ENCODE measurements at regions not wholly inside any gene's neighbourhood (a gene's known extent, or its start where the extent isn't known, plus 50 kb on each side); places are given as distances from the start of the nearest gene placed in this dataset.

DNA sequence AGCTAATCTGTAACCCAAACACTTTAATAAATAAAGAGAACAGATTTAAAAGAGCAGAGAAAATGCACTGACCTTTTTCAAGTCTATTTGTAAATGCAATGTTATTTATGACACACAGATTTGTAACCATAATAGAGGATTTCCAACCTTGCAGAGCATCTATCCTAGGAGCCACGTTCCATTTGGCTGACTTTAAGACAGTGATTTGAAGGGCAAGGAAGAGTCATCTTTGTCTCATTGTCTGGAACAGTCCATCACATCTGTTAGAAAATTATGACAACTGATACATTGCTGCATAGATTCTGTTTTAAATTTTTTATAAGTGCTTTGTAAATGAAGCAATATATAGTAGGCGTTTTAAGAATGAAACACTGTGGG, 90.8 kb upstream of the L3MBTL4 start:
- Histone ChIP-seq H3K4me1 (replicated peaks in 1 of 2; ENCODE audit: control insufficient read depth in 2 of 2, insufficient read depth in 2 of 2, low read length in 2 of 2) (no peaks in the 10 kb centered on the region), H3K27me3 (ENCODE audit: control insufficient read depth in 2 of 2, insufficient read depth in 2 of 2, low read length in 2 of 2) (no peaks in the 10 kb centered on the region), H3K4me3 (no peak overlapping the region), H3K4me2 (ENCODE audit: insufficient read depth, low read length) (no peak overlapping the region), H2AFZ (ENCODE audit: low read depth, low read length) (no peak overlapping the region), H3K9me3 (replicated peaks; ENCODE audit: control insufficient read depth, insufficient read depth, low read depth, low read length) (no peaks in the 10 kb centered on the region), H4K20me1 (replicated peaks; ENCODE audit: control insufficient read depth, insufficient read depth, low read length) (no peaks in the 10 kb centered on the region), H3K9me1 (ENCODE audit: control insufficient read depth, insufficient read depth, low read length) (no peaks in the 10 kb centered on the region), H3K9ac (ENCODE audit: insufficient read depth in 1 of 2, low read depth in 2 of 2, low read length in 2 of 2) (no peak overlapping the region), H3K79me2 (ENCODE audit: control insufficient read depth, insufficient read depth, low read length) (no peaks in the 10 kb centered on the region), H3K27ac (ENCODE audit: extremely low read depth, low read depth, low read length) (no peak overlapping the region), H3K36me3 (ENCODE audit: control insufficient read depth, insufficient read depth, low read length) (no peaks in the 10 kb centered on the region)
- no peak for TF ChIP-seq CREB1 (IDR thresholded peaks at IDR 0.05)
- TF ChIP-seq CREB1 (CRISPR knock-in tag; IDR thresholded peaks at IDR 0.05): no peak
- no peak for TF ChIP-seq ELF1 (tag; IDR thresholded peaks at IDR 0.05)
- TF ChIP-seq TFAM (CRISPR knock-in tag; conservative IDR thresholded peaks at IDR 0.05): no peak
- no peak for DNase-seq (ENCODE audit: extremely low read depth in 1 of 4, low spot score in 3 of 4)
- CTCF ChIA-PET (ENCODE audit: low intra/inter-chr PET ratio): no interaction called here
- POLR2A ChIA-PET: no interaction called here
- in situ Hi-C loops (cut with MboI): no loop called here
- FAIRE-seq: no peak
- ATAC-seq: no peak
- no TSS peak for BruUV-seq (replicated peaks)
- intact Hi-C loops (cut with micrococcal nuclease): no loop called here
- WGBS (ENCODE audit: insufficient coverage, low coverage, missing lambda C conversion rate): 0% methylated on average over 2 of the region's 2 CpGs

DNA sequence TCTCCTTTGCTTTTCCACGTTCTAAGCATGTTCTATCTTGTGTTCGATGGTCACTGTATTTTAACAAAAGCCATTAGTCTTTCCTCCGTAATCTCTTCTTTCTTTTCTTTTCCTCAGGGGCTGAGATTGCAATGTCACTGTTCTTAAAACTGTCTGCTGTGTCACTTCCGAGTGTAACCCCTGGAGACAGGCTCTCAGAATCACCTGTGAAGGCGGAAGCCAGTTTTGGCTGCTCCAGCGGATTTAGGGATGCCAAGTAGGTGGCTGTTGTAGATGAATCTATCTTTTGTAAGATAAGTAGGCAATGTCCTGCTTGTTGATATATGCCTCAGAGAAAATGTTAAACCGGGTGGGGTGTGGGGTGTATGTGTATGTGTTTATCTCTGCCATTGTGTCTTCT, 94.7 kb upstream of the L3MBTL4 start:
- H2AFZ ChIP-seq (ENCODE audit: low read depth, low read length): no peak overlapping the region
- no TSS peak for BruUV-seq (replicated peaks)
- no peak for TF ChIP-seq HNRNPL (IDR thresholded peaks at IDR 0.05; ENCODE audit: low read depth, low read length)
- TF ChIP-seq ZFP36 (IDR thresholded peaks at IDR 0.05; ENCODE audit: low read depth, low read length, partially characterized antibody): no peak
- peak; percentile 43; the same call in 1 of the 2 replicates for TF ChIP-seq RFX1 (IDR thresholded peaks at IDR 0.05)
- TF ChIP-seq GTF2A2 (tag; IDR thresholded peaks at IDR 0.05): no peak
- no peak for TF ChIP-seq FOS (IDR thresholded peaks at IDR 0.05; ENCODE audit: extremely low read depth, insufficient read length)
- no peak for TF ChIP-seq KLF6 (CRISPR knock-in tag; IDR thresholded peaks at IDR 0.05; ENCODE audit: borderline replicate concordance)
- no peaks in the 10 kb centered on the region for H4K20me1 ChIP-seq (replicated peaks; ENCODE audit: control insufficient read depth, insufficient read depth, low read length)
- no peak overlapping the region for H3K4me3 ChIP-seq
- no peak overlapping the region for H3K27ac ChIP-seq (ENCODE audit: extremely low read depth, low read depth, low read length)
- ATAC-seq: no peak
- no peak for FAIRE-seq
- H3K36me3 ChIP-seq (ENCODE audit: control insufficient read depth, insufficient read depth, low read length): no peaks in the 10 kb centered on the region
- no peaks in the 10 kb centered on the region for H3K9me3 ChIP-seq (replicated peaks; ENCODE audit: control insufficient read depth, insufficient read depth, low read depth, low read length)
- no peak overlapping the region for H3K9ac ChIP-seq (ENCODE audit: insufficient read depth in 1 of 2, low read depth in 2 of 2, low read length in 2 of 2)
- H3K4me2 ChIP-seq (ENCODE audit: insufficient read depth, low read length): no peak overlapping the region
- intact Hi-C loops (cut with micrococcal nuclease) (no loop called here), in situ Hi-C loops (cut with MboI) (no loop called here)
- no peaks in the 10 kb centered on the region for H3K9me1 ChIP-seq (ENCODE audit: control insufficient read depth, insufficient read depth, low read length)
- WGBS (ENCODE audit: insufficient coverage, low coverage, missing lambda C conversion rate): 0% methylated on average over 7 of the region's 7 CpGs
- H3K4me1 ChIP-seq (replicated peaks in 1 of 2; ENCODE audit: control insufficient read depth in 2 of 2, insufficient read depth in 2 of 2, low read length in 2 of 2): no peaks in the 10 kb centered on the region
- no peaks in the 10 kb centered on the region for H3K79me2 ChIP-seq (ENCODE audit: control insufficient read depth, insufficient read depth, low read length)
- H3K27me3 ChIP-seq (ENCODE audit: control insufficient read depth in 2 of 2, insufficient read depth in 2 of 2, low read length in 2 of 2): no peaks in the 10 kb centered on the region
- POLR2A ChIA-PET: no interaction called here
- CTCF ChIA-PET (ENCODE audit: low intra/inter-chr PET ratio): no interaction called here
- no peak for DNase-seq (ENCODE audit: extremely low read depth in 1 of 4, low spot score in 3 of 4)
